ENCODE measurements at regions not wholly inside any gene's neighbourhood (a gene's known extent, or its start where the extent isn't known, plus 50 kb on each side); places are given as distances from the start of the nearest gene placed in this dataset.
"Not testable (repeated sequence)": the region's sequence is repeated elsewhere in the genome, so short reads cannot be mapped to it uniquely, and the experiment has no call there.

GRCh38 chr5:110923971-110924370, 147.5 kb upstream of the TSLP start:
- DNase-seq (ENCODE audit: low spot score), result no peak

GRCh38 chr5:110925398-110925797, 146.1 kb upstream of the TSLP start:
- no peak for DNase-seq (ENCODE audit: low spot score)

- no peak for DNase-seq (ENCODE audit: low spot score)
Observed at GRCh38 chr5:110925916-110926315, 145.6 kb upstream of the TSLP start.

GRCh38 chr5:110932755-110933488, 138.6 kb upstream of the TSLP start:
- DNase-seq (ENCODE audit: low spot score), result no peak

- no peak for DNase-seq (ENCODE audit: low spot score)
Observed at GRCh38 chr5:110940136-110940535, 131.4 kb upstream of the TSLP start.

- DNase-seq (ENCODE audit: low spot score), result no peak
Observed at GRCh38 chr5:110945874-110946436, 125.6 kb upstream of the TSLP start.

- DNase-seq (ENCODE audit: low spot score), result no peak
Observed at GRCh38 chr5:110951373-110951791, 120.1 kb upstream of the TSLP start.

GRCh38 chr5:110956280-110956912, 115.1 kb upstream of the TSLP start:
- DNase-seq (ENCODE audit: low spot score), result no peak

- DNase-seq (ENCODE audit: low spot score), result no peak
Observed at GRCh38 chr5:110956913-110957813, 114.3 kb upstream of the TSLP start.

GRCh38 chr5:110957934-110958333, 113.6 kb upstream of the TSLP start:
- DNase-seq (ENCODE audit: low spot score), result no peak

GRCh38 chr5:110963495-110963894, 108.0 kb upstream of the TSLP start:
- DNase-seq (ENCODE audit: low spot score), result no peak

GRCh38 chr5:110965773-110966581, 105.5 kb upstream of the TSLP start:
- no peak for DNase-seq (ENCODE audit: low spot score)

- no peak for DNase-seq (ENCODE audit: low spot score)
Observed at GRCh38 chr5:110968246-110969005, 103.1 kb upstream of the TSLP start.

- DNase-seq (ENCODE audit: low spot score), result no peak
Observed at GRCh38 chr5:110969502-110969901, 102.0 kb upstream of the TSLP start.

GRCh38 chr5:110973510-110973909, 98.0 kb upstream of the TSLP start:
- no peak for DNase-seq (ENCODE audit: low spot score)

- DNase-seq (ENCODE audit: low spot score), result no peak
Observed at GRCh38 chr5:110977915-110978314, 93.6 kb upstream of the TSLP start.

- not testable (repeated sequence) for DNase-seq (ENCODE audit: low spot score)
Observed at GRCh38 chr5:110985882-110986281, 85.6 kb upstream of the TSLP start.

GRCh38 chr5:110987573-110987972, 83.9 kb upstream of the TSLP start:
- DNase-seq (ENCODE audit: low spot score), result not testable (repeated sequence)

GRCh38 chr5:110996742-110997141, 74.8 kb upstream of the TSLP start:
- DNase-seq (ENCODE audit: low spot score), result no peak

- DNase-seq (ENCODE audit: low spot score), result no peak
Observed at GRCh38 chr5:111002036-111002435, 69.5 kb upstream of the TSLP start.

- DNase-seq (ENCODE audit: low spot score), result no peak
Observed at GRCh38 chr5:111003623-111004022, 67.9 kb upstream of the TSLP start.

All from SW480 (cell line).